HL-60 (cell line): ENCODE measurements at regions not wholly inside any gene's neighbourhood (a gene's known extent, or its start where the extent isn't known, plus 50 kb on each side); places are given as distances from the start of the nearest gene placed in this dataset.
A peak's percentile ranks its signal among the peaks of the same experiment; 100 is the strongest.
"Not testable (repeated sequence)": the region's sequence is repeated elsewhere in the genome, so short reads cannot be mapped to it uniquely, and the experiment has no call there.

Source experiments
- DNase-seq, 2 experiments: peaks; one replicate each; pipeline ENCODE4 v3.0.0-alpha.2; 2010 to 2020; ENCODE audit warnings: low read depth in 1 of 2, low spot score in 1 of 2
- H3K27ac ChIP-seq: fragments of 250-450 bp; sonication (Bioruptor Pico); replicated peaks from 2 replicates; pipeline ENCODE4 v1.5.1; 2020; ENCODE audit warnings: mild to moderate bottlenecking, moderate library complexity
- H3K27me3 ChIP-seq: fragments of 250-450 bp; sonication (Bioruptor Pico); 2 replicates; pipeline ENCODE4 v1.5.1; 2021; ENCODE audit warnings: mild to moderate bottlenecking, moderate library complexity; ENCODE audit not compliant: insufficient read depth, poor library complexity, severe bottlenecking
- H3K4me3 ChIP-seq: replicated peaks from 2 replicates; pipeline ENCODE4 v1.5.1; 2011; ENCODE audit warnings: mild to moderate bottlenecking, control low read depth, low read length; ENCODE audit not compliant: insufficient read depth
- GABPA ChIP-seq: IDR thresholded peaks from 2 replicates; pipeline ENCODE4 v1.6.1; 2012; ENCODE audit warnings: low read depth
- POLR2AphosphoS5 ChIP-seq: IDR thresholded peaks from 2 replicates; pipeline ENCODE4 v1.6.1; 2012; ENCODE audit warnings: low read depth
- SPI1 ChIP-seq: IDR thresholded peaks from 2 replicates; pipeline ENCODE4 v1.6.1; 2012; ENCODE audit warnings: low read depth, mild to moderate bottlenecking, borderline replicate concordance
- TF ChIP-seq, protein P1 (sequence below): IDR thresholded peaks from one replicate; pipeline ENCODE4 v1.5.1; 2011; ENCODE audit warnings: low read length, control low read depth, inconsistent platforms; ENCODE audit not compliant: insufficient read depth
- TF ChIP-seq, protein P2 (sequence below): IDR thresholded peaks from 2 replicates; pipeline ENCODE4 v1.6.1; 2012; ENCODE audit warnings: low read depth; ENCODE audit not compliant: insufficient replicate concordance

DNA sequence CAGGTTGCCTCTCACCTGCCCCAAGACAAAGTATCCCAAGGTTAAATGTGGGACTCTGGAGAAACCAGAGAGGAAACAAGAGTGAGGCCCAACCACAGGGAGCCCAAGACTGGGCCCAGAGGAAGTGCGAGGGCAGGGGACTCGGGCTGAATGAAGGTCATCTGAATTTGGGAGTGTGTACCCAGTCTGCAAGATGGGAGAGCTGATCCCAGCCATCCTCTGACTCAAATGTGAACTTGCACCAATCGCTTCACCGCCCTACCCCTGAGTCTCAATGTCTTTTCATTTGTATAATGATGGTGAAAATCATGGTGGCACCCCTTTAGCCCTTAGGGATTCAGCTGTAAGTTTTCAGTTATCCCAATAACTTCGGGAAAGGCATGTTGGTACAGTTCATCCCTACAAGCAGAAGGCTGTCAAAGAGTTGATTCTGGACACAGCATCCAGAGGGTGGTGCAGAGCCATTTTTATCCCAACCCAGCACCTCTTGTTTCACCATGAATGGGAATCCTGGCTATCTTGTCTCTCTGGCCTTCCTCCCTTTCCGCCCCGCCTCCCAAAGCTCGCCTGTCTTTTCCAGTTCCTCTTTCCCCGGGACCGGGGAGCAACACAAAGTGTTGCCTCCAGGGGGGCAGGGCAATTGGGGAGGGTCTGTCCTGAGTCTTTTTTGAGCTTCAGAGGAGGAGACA is 123.4 kb downstream of the NUFIP1 start:
- H3K27ac ChIP-seq = no peak overlapping the region
- no peak overlapping the region for H3K4me3 ChIP-seq
- DNase-seq = no peak
- peaks cover 2% of the 10 kb centered on the region for H3K27me3 ChIP-seq
- TF ChIP-seq SPI1 (0 out of 2 replicates have a peak, but pooled peaks have one; percentile 16), GABPA (no peak)
- TF ChIP-seq, protein P1, sequence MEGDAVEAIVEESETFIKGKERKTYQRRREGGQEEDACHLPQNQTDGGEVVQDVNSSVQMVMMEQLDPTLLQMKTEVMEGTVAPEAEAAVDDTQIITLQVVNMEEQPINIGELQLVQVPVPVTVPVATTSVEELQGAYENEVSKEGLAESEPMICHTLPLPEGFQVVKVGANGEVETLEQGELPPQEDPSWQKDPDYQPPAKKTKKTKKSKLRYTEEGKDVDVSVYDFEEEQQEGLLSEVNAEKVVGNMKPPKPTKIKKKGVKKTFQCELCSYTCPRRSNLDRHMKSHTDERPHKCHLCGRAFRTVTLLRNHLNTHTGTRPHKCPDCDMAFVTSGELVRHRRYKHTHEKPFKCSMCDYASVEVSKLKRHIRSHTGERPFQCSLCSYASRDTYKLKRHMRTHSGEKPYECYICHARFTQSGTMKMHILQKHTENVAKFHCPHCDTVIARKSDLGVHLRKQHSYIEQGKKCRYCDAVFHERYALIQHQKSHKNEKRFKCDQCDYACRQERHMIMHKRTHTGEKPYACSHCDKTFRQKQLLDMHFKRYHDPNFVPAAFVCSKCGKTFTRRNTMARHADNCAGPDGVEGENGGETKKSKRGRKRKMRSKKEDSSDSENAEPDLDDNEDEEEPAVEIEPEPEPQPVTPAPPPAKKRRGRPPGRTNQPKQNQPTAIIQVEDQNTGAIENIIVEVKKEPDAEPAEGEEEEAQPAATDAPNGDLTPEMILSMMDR = no peak

DNA sequence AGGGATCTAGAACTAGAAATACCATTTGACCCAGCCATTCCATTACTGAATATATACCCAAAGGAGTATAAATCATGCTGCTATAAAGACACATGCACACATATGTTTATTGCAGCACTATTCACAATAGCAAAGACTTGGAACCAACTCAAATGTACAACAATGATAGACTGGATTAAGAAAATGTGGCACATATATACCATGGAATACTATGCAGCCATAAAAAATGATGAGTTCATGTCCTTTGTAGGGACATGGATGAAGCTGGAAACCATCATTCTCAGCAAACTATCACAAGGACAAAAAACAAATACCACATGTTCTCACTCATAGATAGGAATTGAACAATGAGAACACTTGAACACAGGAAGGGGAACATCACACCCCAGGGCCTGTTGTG is 125.6 kb downstream of the NUFIP1 start:
- H3K27me3 ChIP-seq = peaks cover 10% of the 10 kb centered on the region
- not testable (repeated sequence) for H3K4me3 ChIP-seq, DNase-seq, H3K27ac ChIP-seq

DNA sequence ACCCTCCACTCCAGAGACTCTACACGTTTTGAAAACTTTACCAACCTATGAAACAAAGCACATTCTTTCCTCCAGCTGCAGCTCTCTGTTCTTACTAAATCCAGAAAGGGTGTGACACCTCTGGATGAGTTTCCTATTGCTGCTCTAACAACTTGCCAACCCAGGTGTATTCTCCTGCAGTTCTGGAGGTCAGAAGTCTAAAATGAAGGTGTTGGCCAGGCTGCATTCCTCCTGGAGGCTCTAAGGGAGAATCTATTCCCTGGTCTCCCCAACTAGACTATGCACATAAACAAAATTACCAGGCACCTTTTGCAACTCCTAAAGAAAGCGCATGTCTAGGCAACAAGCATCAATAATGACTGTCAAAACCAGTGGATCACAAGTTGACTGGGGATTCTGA is 128.8 kb downstream of the NUFIP1 start:
- no peak overlapping the region for H3K27ac ChIP-seq
- no peak for DNase-seq
- TF ChIP-seq GABPA (no peak), POLR2AphosphoS5 (no peak), SPI1 (no peak)
- TF ChIP-seq, protein P1 = no peak
- no peak overlapping the region for H3K4me3 ChIP-seq
- H3K27me3 ChIP-seq = peaks cover 14% of the 10 kb centered on the region

DNA sequence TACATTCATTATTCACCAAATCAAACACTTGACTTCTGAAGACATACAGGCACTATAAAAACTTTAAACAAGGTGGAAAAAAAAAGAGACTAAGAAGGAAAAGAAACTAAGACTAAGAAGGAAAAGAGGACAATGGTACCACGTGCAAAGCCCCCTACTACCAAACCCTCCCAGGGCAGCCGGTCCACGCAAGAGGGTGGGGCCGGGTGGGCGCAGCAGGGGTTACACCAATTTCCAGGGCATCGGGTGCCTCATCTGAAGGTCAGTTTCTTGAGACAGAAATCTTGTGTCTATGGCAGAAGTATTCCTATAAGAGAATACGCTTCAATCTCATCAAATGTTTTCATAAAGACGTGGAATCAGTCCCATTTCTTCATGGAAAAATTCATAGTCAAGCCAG is 131.5 kb downstream of the NUFIP1 start:
- DNase-seq = no peak
- TF ChIP-seq POLR2AphosphoS5 (no peak), SPI1 (no peak), GABPA (no peak)
- TF ChIP-seq, protein P2, sequence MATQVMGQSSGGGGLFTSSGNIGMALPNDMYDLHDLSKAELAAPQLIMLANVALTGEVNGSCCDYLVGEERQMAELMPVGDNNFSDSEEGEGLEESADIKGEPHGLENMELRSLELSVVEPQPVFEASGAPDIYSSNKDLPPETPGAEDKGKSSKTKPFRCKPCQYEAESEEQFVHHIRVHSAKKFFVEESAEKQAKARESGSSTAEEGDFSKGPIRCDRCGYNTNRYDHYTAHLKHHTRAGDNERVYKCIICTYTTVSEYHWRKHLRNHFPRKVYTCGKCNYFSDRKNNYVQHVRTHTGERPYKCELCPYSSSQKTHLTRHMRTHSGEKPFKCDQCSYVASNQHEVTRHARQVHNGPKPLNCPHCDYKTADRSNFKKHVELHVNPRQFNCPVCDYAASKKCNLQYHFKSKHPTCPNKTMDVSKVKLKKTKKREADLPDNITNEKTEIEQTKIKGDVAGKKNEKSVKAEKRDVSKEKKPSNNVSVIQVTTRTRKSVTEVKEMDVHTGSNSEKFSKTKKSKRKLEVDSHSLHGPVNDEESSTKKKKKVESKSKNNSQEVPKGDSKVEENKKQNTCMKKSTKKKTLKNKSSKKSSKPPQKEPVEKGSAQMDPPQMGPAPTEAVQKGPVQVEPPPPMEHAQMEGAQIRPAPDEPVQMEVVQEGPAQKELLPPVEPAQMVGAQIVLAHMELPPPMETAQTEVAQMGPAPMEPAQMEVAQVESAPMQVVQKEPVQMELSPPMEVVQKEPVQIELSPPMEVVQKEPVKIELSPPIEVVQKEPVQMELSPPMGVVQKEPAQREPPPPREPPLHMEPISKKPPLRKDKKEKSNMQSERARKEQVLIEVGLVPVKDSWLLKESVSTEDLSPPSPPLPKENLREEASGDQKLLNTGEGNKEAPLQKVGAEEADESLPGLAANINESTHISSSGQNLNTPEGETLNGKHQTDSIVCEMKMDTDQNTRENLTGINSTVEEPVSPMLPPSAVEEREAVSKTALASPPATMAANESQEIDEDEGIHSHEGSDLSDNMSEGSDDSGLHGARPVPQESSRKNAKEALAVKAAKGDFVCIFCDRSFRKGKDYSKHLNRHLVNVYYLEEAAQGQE = no peak
- TF ChIP-seq, protein P1 = no peak
- H3K4me3 ChIP-seq = no peak overlapping the region
- peaks cover 14% of the 10 kb centered on the region for H3K27me3 ChIP-seq
- H3K27ac ChIP-seq = no peak overlapping the region

DNA sequence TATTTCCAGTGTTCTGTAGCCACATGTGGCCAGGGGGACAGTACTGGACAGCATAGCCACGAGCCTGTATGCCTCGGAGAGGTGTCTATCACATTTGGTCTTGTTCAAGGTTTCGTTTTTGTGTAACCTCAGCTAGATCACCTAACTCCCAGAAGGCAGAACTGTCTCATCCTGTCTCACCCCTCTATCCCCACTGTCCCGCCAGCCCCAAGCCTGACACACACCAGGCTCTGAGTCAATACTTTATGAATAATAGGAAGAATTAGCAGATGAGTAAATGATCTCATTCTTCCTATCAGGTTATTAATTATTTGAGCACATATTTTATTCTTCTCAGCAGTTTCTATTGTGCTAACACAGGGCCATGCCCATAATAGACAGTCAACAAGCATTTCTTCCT is 132.2 kb downstream of the NUFIP1 start:
- no peak for DNase-seq
- Histone ChIP-seq H3K27me3 (peaks cover 14% of the 10 kb centered on the region), H3K27ac (no peak overlapping the region), H3K4me3 (no peak overlapping the region)
- TF ChIP-seq, protein P2 = no peak
- TF ChIP-seq, protein P1 = no peak
- no peak for TF ChIP-seq POLR2AphosphoS5
- no peak for TF ChIP-seq SPI1
- TF ChIP-seq GABPA = no peak
